HT1080 (cell line): ENCODE measurements at regions not wholly inside any gene's neighbourhood (a gene's known extent, or its start where the extent isn't known, plus 50 kb on each side); places are given as distances from the start of the nearest gene placed in this dataset.
"Not testable (repeated sequence)": the region's sequence is repeated elsewhere in the genome, so short reads cannot be mapped to it uniquely, and the experiment has no call there.

Experiments used
- DNase-seq: peaks from one replicate; pipeline ENCODE4 v3.0.0-alpha.2; 2015; ENCODE audit warnings: low read depth

DNA sequence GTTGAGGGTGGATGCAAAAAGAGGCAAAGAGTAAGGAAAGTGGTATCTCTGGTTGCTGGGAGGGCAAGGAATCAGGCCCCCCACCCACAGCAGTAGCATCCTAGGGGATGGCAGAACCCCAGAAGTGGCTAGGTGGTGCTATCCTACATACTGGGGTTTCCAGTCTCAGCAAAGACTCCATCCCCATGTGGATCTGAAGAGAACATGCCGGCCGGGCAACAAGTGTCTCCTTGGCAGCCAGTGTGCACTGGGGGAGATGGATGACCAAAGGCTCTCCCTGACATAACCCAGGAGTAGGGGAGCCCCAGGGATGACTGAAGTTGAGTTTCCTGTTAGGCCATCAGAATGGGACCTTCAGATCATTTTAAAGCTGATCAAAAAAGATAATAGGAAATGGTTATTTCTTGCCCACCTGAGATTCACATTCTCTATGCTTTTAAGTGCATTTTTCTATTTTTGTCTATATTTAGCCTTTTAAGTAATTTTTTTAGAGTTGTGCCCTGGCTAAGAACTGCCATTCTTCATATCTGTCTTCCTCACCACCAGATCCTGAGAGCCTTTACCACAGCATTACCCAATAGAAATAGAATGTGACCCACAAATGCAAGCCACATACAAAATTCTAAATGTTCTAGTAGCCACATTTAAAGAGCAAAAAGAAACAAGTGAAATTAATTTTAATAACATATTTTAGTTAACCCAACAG is 78.7 kb upstream of the SMIM23 start:
- DNase-seq, result no peak

DNA sequence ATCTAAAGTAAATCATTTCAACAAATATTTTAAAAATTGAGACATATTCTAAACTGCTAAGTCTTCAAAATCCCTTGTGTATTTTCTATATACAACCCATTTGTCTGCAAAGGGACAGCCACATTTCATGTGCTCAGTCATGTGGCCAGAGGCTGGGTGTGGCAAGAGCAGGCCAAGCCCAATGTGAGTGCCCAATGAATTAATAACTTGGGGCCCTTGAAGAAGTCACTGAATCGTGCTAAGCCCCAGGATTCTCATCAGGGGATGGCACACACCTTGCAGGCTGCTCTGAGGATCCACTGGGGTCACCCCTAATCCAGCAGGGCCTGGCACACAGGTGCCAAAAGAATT is 78.2 kb upstream of the SMIM23 start:
- DNase-seq, result no peak

DNA sequence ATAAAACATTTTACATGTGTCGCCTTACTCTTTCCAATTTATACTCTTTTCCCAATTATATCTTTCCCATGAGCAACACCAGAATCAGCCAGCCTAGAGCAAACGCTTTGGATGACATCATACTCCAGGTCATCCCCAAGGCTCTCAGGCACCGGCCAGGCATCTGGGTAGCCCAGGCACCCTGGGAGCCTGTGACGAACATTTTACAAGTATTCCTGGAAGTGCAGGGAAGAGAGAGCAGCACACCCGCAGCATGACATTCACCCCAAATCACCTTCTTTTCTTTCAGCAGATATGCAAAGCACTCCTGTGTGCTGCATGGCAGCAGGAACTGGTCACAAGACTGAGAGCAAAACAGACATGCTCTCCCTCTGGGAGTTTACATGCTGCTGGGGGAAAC is 75.7 kb upstream of the SMIM23 start:
- no peak for DNase-seq

DNA sequence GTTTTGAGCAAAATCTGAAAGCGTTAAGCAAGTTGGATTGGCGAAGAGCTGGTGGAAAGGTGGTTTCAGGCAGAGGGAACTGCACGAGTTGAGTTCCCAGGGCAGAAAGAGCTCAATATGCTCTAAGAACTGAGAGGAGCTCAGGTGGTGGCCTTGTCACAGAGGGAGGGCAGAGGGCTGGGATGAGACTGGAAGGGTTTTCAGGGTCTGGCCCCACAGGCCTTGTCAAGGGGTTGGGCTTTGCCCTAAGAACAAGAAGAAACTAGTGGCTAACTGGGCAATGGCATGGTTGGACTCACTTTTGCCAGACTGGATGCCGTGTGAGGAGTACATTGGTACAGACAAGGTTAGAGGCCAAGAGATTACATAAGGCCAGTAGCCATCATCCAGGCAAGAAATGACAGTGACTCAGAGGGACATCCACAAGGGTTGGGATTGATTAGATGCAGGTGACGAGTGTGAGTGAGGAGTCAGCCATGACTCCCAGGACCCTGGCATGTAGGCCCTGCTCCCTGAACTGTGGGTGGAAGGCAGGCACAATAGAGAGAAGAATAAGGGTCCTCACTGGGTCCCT is 75.1 kb upstream of the SMIM23 start:
- DNase-seq, result no peak

DNA sequence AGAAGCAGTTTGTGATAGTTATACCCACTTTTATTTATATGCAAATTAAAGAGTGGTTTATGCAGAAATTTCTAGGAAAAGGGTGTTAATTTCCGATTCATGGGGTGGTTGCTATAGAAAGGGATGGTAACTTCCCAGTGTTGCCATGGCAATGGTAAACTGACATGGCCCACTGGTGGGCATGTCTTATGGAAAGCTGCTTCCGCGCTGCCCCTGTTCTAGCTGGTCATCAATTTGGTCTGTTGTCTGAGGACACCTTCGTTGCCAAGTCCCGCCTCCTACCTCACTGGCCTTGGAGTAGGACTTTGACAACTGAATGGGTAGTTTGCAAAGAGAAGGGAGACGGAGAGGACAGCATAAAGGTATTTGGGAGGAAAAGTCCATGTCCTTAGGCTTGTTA is 74.0 kb upstream of the SMIM23 start:
- DNase-seq, result no peak

DNA sequence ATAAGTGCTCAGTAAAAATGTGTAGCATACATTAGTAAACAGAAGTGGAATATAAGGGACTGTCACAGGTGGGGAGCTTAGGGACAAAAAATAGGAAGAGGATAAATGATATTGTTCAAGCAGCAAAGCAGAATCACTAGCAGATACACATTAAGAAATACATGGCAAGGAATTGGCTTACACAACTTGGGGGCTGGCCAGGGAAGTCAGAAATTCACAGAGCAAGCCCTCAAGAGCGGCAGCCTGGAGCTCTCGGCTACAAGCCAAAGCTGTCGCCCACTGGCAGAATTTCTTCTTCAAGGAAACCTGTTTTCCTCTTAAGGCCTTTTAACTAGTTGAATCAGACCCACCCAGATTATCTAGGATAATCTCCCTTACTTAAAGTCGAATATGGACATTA is 73.0 kb upstream of the SMIM23 start:
- DNase-seq, result no peak

DNA sequence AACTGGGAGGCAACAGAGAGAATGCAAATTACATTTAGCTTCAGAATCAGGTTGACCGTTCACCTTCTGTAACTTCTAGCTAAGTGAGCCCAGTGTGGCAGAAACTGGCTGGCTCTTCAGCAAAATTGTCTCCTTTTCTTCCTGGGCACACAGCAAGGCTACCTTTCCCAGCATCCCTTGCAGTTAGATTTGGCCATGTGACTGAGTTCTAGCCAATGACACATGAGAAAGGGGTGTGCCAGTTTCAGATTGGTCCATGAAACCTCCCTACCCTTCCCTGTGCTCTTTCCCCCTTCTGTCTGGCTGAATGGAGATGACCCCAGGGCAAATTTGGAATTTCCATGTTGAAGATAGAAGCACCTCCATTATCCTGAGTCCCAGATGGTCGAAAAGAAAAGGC is 72.5 kb upstream of the SMIM23 start:
- no peak for DNase-seq

DNA sequence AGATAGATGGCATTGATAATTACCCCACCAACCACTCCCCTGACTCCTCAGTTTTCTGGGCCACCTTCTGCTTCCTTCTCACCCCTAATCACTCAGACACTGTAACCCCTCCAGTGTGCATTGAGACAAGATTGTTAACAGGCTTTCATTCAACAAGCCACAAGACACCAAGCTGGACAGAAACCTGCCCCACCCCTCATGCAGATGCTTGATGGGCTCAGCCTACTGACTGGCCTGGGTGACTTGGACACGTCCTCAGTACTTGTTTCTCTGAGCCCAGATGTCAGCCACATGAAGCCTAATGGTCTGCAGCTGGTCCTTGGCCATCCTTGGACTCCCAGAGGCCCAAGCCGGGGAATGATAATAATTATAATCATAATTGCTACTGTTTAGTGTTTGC is 71.4 kb upstream of the SMIM23 start:
- DNase-seq, result no peak

DNA sequence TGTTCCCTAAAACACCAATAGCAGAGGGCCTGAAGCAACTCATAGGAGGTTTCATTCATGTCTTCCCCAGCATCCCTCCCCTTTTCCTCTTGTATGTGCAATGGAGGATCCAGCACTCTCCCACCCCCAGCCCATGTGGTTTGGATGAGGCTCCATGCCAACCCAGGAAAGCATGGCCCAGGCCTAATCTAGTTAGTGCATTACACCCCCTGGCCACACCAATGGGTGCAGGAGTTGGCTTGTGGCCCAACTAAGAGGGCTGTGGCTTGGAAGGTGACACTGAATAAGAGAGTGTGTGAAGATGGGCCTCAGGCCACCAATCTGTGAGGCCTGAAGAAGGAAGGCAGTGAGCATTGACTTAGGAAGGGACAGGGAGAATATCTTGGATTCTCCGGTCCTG is 70.8 kb upstream of the SMIM23 start:
- DNase-seq, result no peak

DNA sequence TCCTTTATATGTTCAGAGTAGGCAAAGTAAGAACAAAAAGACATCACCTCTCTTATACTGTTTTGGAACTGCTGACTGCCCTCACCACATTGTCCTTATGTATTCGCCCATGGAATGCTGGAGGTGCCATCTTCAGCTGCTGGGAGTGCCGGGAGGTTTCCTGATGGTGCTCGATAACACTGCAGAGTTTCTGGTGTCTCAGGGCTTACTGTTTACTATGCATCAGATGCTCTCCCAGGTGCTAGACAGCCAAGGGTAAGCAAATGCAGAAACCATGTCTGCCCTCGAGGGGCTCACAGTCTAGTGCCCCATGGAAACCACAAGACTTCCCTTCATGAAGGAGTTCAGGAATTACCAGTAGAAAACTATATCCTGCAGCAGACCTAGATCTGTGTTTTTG is 70.1 kb upstream of the SMIM23 start:
- no peak for DNase-seq

DNA sequence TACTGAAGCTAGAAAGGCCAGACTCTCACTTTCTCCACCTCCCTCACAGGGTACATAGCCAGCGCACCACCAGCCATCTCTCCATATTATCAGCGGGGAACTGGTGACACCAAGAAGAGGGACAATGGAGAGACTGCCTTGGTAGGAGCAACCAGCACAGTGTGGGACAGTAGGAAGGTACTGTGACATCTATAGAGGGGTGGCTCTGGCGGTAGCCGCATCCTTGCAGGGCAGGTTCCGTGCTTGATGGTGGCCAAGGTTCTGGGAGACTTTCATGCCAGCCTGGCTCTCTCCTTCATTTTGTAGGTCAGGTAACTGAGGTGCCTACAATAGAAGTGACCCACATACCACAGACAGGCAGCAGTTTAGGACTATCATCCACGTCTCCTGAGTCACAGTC is 65.5 kb upstream of the SMIM23 start:
- no peak for DNase-seq

DNA sequence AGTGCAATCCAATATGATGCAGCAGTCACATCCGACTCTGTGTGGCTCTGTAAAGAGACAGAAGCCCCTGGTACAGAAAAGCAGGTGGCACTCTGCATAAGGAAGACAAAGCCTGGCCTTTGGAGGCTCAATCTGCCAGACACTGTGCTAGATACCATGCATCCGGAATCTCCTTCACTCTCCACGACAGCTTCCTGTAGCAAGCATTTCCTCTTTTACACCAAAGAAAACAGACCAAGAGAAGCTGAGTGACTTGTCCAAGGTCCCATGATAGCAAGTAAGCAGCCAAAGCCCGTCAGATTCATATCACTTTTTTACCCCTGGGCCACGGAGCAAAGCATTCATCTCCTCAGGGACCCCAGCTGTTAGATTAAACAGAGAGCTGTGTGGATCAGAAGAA is 64.2 kb upstream of the SMIM23 start:
- no peak for DNase-seq

DNA sequence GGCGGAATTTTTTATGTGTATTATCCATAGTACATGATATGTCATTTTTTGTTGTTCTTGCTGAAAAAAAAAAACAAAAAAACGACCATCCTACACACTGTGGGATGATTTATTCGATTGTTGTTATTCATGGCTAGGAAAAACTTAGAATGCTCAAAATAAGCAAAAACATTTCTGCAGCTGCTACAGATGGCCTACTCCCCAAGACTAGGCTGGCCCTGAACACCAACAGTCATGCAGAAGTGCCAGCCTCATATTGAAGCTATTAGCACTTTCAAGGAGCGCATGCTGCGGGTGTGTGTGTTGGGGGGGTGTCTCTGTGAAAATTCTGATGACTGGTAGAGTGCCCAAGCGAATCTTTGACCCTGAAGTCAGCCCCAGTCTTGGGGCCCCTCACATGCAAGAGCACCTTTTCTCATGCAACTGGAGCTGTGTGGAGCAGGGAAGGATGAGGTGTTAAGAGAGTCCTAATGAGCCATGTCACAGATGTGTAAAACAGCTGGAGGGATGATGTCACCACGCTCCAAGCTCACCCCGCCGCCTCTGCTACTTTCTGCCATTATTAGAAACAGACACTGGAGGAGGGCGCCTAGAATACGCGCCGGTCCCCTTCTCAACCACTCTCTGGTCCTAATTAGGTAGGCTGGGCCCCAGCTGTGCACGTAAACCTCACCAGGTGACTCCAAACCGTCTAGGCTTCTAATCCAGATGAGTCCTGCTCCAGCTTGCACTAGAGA is 61.0 kb upstream of the SMIM23 start:
- no peak for DNase-seq

DNA sequence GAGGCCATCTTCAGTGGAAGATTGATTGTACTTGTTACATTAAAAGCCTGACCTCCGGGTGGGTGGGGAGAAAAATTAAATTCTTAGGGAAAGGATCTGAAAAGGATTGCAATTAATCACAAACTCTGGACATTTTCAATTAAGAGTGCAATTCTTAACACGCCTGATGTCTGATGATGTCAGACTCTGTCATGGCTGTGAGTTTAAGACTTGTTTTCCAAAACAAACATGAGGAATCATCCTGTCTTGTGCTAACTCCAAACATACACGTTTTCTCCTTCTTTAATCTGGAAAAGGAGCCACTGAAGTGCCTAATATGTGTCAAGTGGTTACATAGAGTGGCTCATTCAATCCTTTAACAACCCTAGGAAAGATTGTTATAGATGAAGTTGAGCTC is 60.4 kb upstream of the SMIM23 start:
- DNase-seq, result no peak

DNA sequence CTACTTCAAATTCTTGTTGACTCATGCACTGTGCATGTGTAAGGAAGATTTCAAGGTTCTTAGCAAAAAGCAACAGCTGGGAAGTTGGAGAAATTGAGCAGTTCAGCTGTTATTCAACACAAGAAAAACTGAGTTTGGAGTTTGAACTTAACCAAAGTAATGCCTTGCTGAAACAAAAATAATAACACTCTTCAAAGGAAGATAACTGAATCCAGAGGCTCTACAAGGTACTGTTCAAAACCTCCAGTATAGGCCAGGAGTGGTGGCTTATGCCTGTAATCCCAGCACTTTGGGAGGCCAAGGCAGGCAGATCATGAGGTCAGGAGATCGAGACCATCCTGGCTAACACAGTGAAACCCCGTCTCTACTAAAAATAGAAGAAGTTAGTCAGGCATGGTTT is 58.8 kb upstream of the SMIM23 start:
- DNase-seq, result not testable (repeated sequence)

DNA sequence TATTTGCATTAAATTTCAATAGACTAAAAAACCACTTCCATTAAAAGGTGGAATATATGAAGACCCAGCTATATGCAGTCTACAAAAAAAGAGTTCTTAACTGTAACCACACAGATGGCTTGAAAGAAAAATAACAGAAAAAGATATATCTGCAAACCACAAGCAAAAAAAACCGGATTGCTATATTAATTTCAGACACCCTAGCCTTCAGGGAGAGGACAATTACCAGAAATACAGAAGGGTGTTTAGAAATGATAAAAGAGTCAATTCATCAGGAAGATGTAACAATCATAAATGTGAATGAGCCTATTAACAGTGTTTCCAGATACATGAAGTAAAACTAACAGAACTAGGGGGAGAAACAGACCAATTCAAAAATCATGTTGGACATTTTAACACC is 56.9 kb upstream of the SMIM23 start:
- DNase-seq, result no peak
